Activated CD4-positive, alpha-beta T cell treated with anti-CD3 and anti-CD28 coated beads, Interleukin-2, amount 50 U/mL, for 48 hours (primary cell): ENCODE measurements at regions not wholly inside any gene's neighbourhood (a gene's known extent, or its start where the extent isn't known, plus 50 kb on each side); places are given as distances from the start of the nearest gene placed in this dataset.

Experiments
- DNase-seq, 2 experiments: peaks; one replicate each; pipeline ENCODE4 v3.0.0-alpha.2; 2020

DNA sequence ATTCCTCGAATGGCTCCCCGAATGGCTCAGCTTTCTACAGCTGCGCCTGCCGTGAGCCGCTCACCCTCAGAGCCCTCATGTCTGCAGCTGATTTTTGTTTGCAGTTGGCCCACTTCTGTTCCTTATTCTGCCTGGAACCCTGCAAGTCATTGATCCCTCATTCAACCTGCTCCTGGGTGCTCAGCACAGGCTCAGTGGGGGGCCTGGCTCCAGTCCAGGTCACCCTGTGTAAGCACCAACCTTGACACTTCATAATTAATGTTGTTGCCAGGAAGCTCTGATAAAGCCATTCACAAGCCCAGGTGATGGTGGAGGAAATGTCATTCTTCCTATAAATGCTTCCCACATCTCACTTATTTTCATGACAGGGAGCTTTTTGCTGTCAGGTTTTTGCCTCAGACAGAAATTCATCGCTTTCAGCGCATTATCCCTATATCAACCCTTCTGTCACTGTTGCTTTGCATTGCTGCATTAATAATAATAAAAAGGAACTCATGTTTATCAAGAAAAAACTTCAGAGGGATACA lies 85.7 kb downstream of the F11 start:
- no peak for DNase-seq

DNA sequence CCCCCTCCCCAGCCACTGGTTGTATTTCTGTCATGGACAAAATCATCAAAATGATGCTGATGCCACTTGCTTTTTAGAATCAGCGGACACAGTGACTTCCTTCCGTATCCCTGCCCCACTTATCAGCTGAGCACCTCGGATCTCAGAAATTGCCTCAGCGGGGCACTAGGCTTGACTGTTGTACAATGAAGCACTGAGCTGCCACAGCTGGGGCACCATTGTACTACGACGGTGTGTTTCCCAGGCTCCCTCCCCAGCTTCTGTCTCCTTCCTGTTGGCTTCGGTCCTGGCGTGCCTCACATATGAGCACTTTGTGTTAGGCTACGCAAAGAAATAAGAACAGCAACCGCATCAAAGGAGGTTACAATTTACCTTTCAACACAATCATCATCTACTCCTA lies 82.4 kb downstream of the F11 start:
- DNase-seq = no peak

DNA sequence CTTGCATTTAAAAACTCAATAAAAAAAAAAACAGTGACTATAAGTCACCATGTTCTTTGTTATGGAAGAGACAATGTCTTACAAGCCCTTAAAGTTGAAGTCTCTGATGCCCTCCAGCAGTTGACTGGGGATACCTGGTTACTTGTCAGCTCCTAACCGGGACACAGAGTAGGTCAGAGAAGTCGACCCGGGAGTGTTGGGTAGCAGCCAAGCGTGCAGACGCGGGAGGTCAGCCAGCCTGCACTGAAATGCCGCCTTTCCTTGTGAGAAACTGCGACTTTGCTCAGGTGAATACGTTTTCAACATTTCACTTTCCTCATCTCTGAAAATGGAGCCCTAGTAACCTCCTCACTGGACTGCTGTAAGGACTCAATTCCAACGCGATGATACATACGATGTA lies 81.8 kb downstream of the F11 start:
- no peak for DNase-seq

DNA sequence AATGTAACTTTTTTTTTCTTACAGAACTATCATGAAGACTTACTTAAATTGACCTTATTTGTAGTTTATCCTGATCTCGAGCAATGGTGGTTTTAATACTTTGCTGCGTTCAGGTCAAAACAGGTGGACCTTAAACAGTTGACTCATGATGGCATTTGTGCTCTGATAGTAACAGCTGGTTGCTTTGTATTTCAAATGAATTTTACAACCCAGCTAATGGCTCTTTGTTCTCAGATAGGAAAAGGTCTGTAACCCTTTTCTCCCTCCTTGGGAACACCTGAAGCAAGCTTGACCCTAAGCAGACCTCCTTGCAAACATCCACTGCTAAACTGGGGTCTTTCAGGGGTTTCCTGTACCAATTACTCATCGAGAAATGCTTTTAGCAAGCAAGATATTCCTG lies 79.2 kb downstream of the F11 start:
- no peak for DNase-seq

DNA sequence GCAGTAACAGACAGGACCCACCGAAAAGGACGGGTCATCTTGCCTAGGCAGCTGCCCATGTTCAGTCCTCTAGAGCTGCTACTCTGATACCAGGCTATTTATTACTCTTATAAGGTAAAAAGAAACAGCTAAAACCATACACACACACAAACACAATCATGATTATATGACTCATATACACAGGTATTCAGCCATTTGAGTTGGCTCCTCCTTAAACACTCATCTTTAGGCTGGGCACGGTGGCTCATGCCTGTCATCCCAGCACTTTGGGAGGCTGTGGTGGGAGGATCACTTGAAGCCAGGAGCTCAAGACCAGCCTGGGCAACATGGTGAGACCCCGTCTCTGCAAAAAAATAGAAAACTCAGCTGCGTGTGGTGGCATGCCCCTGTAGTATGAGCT lies 76.6 kb downstream of the F11 start:
- no peak for DNase-seq

DNA sequence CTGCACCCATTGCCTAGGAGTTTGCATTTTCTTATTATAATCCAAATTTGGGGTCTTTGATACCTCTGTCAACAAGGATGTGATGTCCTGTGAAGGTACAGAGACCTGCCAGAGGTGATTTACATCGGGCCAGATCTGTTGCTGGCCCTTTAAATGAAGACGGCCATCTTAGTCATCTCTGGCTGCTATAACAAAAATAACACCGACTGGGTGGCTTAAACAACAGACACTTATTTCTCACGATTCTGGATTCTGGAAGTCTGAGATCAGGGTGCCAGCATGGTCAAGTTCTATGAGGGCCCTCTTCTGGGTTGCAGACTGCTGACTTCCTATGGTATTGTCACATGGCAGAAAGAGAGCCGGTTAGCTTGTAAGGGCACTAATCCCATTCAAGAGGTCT lies 75.7 kb downstream of the F11 start:
- no peak for DNase-seq
